Uterus (tissue), 3 donors: ENCODE measurements at regions not wholly inside any gene's neighbourhood (a gene's known extent, or its start where the extent isn't known, plus 50 kb on each side); places are given as distances from the start of the nearest gene placed in this dataset.

Experiments
- DNase-seq, 2 donors: peaks; one replicate each; pipeline ENCODE4 v3.0.0-alpha.2; 2019 to 2020
- H3K27ac ChIP-seq, 2 donors: fragments of 200-600 bp; sonication (generic); 1 replicate in 1 of 2; 2 replicates in 1 of 2; pipeline ENCODE4 v1.5.1; 2016 to 2018
- H3K27me3 ChIP-seq, 2 donors: fragments of 200-600 bp; sonication (generic); one replicate each; pipeline ENCODE4 v1.5.1; 2018 to 2019; ENCODE audit warnings: control low read depth in 1 of 2
- H3K36me3 ChIP-seq, 2 donors: fragments of 200-600 bp; sonication (generic); one replicate each; pipeline ENCODE4 v1.5.1; 2019; ENCODE audit warnings: control low read depth in 1 of 2
- H3K4me1 ChIP-seq, 2 donors: fragments of 200-600 bp; sonication (generic); one replicate each; pipeline ENCODE4 v1.5.1; 2018 to 2019; ENCODE audit warnings: control low read depth in 1 of 2
- H3K4me3 ChIP-seq, 2 donors: fragments of 200-600 bp; sonication (generic); 1 replicate in 1 of 2; 2 replicates in 1 of 2; pipeline ENCODE4 v1.5.1; 2018 to 2019; ENCODE audit warnings: mild to moderate bottlenecking in 1 of 2
- H3K9me3 ChIP-seq, 2 donors: fragments of 200-600 bp; sonication (generic); one replicate each; pipeline ENCODE4 v1.5.1; 2019; ENCODE audit warnings: control low read depth in 1 of 2
- CTCF ChIP-seq, 4 experiments: fragments of 200-600 bp in 2 of 4; fragments of 450-650 bp in 2 of 4; sonication (generic) in 2 of 4; IDR thresholded peaks; one replicate each; pipeline ENCODE4 v1.5.1; 2016 to 2019; ENCODE audit warnings: antibody characterized with exemption in 4 of 4, mild to moderate bottlenecking in 2 of 4, moderate library complexity in 1 of 4
- POLR2A ChIP-seq, 2 donors: fragments of 450-650 bp; IDR thresholded peaks; one replicate each; pipeline ENCODE4 v1.6.1; 2016; ENCODE audit warnings: antibody characterized with exemption in 2 of 2, mild to moderate bottlenecking in 1 of 2, moderate library complexity in 1 of 2
- intact Hi-C: fragments of 100-400 bp; cut with DNase I; formaldehyde crosslinking; loops from one replicate; pipeline ENCODE4 v1.15.1; 2023; ENCODE audit warnings: low total_unique reads
- donor health status: DM: yes; HTN: yes; CAD: no.

DNA sequence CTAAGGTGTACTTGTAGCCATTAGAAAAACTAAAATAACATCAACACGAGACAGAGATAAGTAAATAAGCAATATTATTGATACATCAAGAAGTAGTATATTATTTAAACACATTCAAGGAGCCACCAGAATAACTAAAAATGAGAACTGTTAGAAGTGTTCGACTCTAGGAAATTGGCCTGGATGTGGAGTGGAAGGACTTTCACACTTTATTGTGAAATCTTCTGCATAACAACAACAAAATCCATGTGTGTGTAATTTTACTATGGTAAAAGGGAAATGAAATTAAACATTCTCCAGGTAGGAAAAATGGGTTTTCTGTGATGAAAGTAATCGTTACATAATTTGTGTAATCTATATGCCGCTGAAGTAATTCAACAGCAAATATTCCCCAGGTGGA, 96.3 kb upstream of the RNF152 start:
- no peak for DNase-seq
- peaks cover 7 to 9% of the 10 kb centered on the region in 2 donors for H3K4me1 ChIP-seq
- no peaks in the 10 kb centered on the region for H3K9me3 ChIP-seq
- H3K27ac ChIP-seq, result no peak overlapping the region
- no peaks in the 10 kb centered on the region for H3K27me3 ChIP-seq
- TF ChIP-seq CTCF (IDR thresholded peaks at IDR 0.05), result no peak
- TF ChIP-seq POLR2A (IDR thresholded peaks at IDR 0.05), result no peak
- no peaks in the 10 kb centered on the region for H3K36me3 ChIP-seq
- no peak overlapping the region for H3K4me3 ChIP-seq
- intact Hi-C loops, result no loop called here

GRCh38 chr18:61988100-61988499, 95.3 kb upstream of the RNF152 start:
- intact Hi-C loops, result no loop called here
- DNase-seq, result no peak
- H3K27me3 ChIP-seq, result no peaks in the 10 kb centered on the region
- no peak overlapping the region for H3K4me3 ChIP-seq
- no peaks in the 10 kb centered on the region for H3K36me3 ChIP-seq
- H3K27ac ChIP-seq, result no peak overlapping the region
- H3K4me1 ChIP-seq, result peaks cover 7 to 9% of the 10 kb centered on the region in 2 donors
- TF ChIP-seq CTCF (IDR thresholded peaks at IDR 0.05) (no peak), POLR2A (IDR thresholded peaks at IDR 0.05) (no peak)
- no peaks in the 10 kb centered on the region for H3K9me3 ChIP-seq

DNA sequence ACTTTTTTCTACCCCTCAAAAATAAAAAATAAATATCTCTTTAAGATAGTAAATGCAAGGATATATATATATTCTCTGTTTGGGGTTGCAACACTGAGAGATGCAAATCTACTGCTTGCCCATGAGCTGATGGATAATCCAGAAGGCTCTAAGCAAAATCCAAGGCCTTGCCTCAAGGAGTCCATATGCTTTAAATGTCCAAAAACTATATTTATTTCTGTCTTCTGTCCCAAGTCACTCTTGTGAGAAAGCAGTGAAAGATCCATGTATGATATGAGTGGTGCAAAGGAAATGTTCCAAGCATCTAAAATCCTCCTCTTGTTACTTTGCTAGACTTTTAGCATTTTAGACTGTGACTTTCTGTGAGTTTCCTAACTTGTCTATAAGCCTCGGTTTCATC, 92.9 kb upstream of the RNF152 start:
- TF ChIP-seq CTCF (IDR thresholded peaks at IDR 0.05), result no peak
- TF ChIP-seq POLR2A (IDR thresholded peaks at IDR 0.05), result no peak
- H3K9me3 ChIP-seq, result no peaks in the 10 kb centered on the region
- no peak for DNase-seq
- H3K4me1 ChIP-seq, result no peaks in the 10 kb centered on the region
- H3K27me3 ChIP-seq, result no peaks in the 10 kb centered on the region
- intact Hi-C loops, result no loop called here
- H3K4me3 ChIP-seq, result no peak overlapping the region
- no peaks in the 10 kb centered on the region for H3K36me3 ChIP-seq
- peak overlapping the region in 1 of 2 donors; percentile 9 for H3K27ac ChIP-seq

GRCh38 chr18:61984349-61984748, 91.5 kb upstream of the RNF152 start:
- Histone ChIP-seq H3K36me3 (no peaks in the 10 kb centered on the region), H3K4me1 (no peaks in the 10 kb centered on the region), H3K27me3 (no peaks in the 10 kb centered on the region), H3K4me3 (no peak overlapping the region), H3K9me3 (no peaks in the 10 kb centered on the region), H3K27ac (peak overlapping the region; percentile 9 to 31)
- TF ChIP-seq CTCF (IDR thresholded peaks at IDR 0.05) (no peak), POLR2A (IDR thresholded peaks at IDR 0.05) (no peak)
- intact Hi-C loops, result no loop called here
- DNase-seq, result no peak

DNA sequence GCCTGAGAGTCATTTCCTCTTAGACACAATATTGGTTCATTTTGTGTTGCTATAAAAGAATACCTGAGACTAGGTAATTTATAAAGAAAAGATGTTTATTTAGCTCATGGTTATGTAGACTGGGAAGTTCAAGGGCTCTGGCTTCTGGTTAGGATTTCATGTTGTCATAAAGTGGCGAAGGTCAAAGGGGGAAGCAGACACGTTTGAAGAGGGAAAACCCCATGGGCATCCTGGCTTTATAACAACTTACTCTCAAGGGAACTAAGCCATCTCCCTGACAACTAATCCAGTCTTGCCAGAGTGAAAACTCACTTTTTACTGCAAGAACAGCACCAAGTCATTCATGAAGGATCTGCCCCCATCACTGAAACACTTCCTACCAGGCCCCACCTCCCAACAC, 89.7 kb upstream of the RNF152 start:
- no peaks in the 10 kb centered on the region for H3K27me3 ChIP-seq
- intact Hi-C loops, result no loop called here
- no peak overlapping the region for H3K27ac ChIP-seq
- no peaks in the 10 kb centered on the region for H3K4me1 ChIP-seq
- no peaks in the 10 kb centered on the region for H3K36me3 ChIP-seq
- no peaks in the 10 kb centered on the region for H3K9me3 ChIP-seq
- TF ChIP-seq CTCF (IDR thresholded peaks at IDR 0.05), result no peak
- TF ChIP-seq POLR2A (IDR thresholded peaks at IDR 0.05), result no peak
- H3K4me3 ChIP-seq, result no peak overlapping the region
- no peak for DNase-seq
